Fibroblast of pulmonary artery (primary cell): ENCODE measurements at regions not wholly inside any gene's neighbourhood (a gene's known extent, or its start where the extent isn't known, plus 50 kb on each side); places are given as distances from the start of the nearest gene placed in this dataset.

Source experiments
- DNase-seq: peaks from one replicate; pipeline ENCODE4 v3.0.0-alpha.2; 2010; ENCODE audit warnings: low read depth
- H3K4me3 ChIP-seq: replicated peaks from 2 replicates; pipeline ENCODE4 v1.5.1; 2011; ENCODE audit warnings: low read depth, mild to moderate bottlenecking, control low read depth, low read length, moderate library complexity
- CTCF ChIP-seq: IDR thresholded peaks from 2 replicates; pipeline ENCODE4 v1.5.1; 2011; ENCODE audit warnings: mild to moderate bottlenecking, control low read depth, low read length, inconsistent platforms; ENCODE audit errors: missing control alignments

GRCh38 chr18:75802681-75803080, 375.2 kb upstream of the SMIM21 start:
- no peak for TF ChIP-seq CTCF
- H3K4me3 ChIP-seq: no peak overlapping the region
- no peak for DNase-seq

GRCh38 chr18:75801178-75801577, 373.7 kb upstream of the SMIM21 start:
- no peak for TF ChIP-seq CTCF
- DNase-seq: no peak
- H3K4me3 ChIP-seq: no peak overlapping the region

GRCh38 chr18:75800331-75800648, 372.8 kb upstream of the SMIM21 start:
- no peak for TF ChIP-seq CTCF

GRCh38 chr18:75799449-75800330, 372.2 kb upstream of the SMIM21 start:
- DNase-seq: no peak
- TF ChIP-seq CTCF: no peak
- no peak overlapping the region for H3K4me3 ChIP-seq

More at GRCh38 chr18:75800331-75800648, 372.8 kb upstream of the SMIM21 start:
- H3K4me3 ChIP-seq: no peak overlapping the region
- DNase-seq: no peak

- DNase-seq: no peak
- H3K4me3 ChIP-seq: no peak overlapping the region
- TF ChIP-seq CTCF: no peak
Measured at GRCh38 chr18:75797046-75797445, 369.5 kb upstream of the SMIM21 start.

- no peak for DNase-seq
- TF ChIP-seq CTCF: no peak
- H3K4me3 ChIP-seq: no peak overlapping the region
Measured at GRCh38 chr18:75790796-75791195, 363.3 kb upstream of the SMIM21 start.

GRCh38 chr18:75790111-75790510, 362.6 kb upstream of the SMIM21 start:
- no peak for TF ChIP-seq CTCF
- H3K4me3 ChIP-seq: no peak overlapping the region
- no peak for DNase-seq
